Heart left ventricle (tissue), 13 donors: ENCODE measurements at regions not wholly inside any gene's neighbourhood (a gene's known extent, or its start where the extent isn't known, plus 50 kb on each side); places are given as distances from the start of the nearest gene placed in this dataset.

ENCODE experiments used
- POLR2A ChIP-seq, 2 donors: fragments of 450-650 bp; IDR thresholded peaks; one replicate each; pipeline ENCODE4 v1.6.1; 2017; ENCODE audit warnings: antibody characterized with exemption in 2 of 2, mild to moderate bottlenecking in 2 of 2, moderate library complexity in 2 of 2
- TF ChIP-seq, protein P1 (sequence below), 12 donors: fragments of 200-600 bp; sonication (generic) in 4 of 12; IDR thresholded peaks; one replicate each; pipeline versions ENCODE4 v1.5.0 to v1.8.0; 2018 to 2022; ENCODE audit warnings: antibody characterized with exemption in 12 of 12, mild to moderate bottlenecking in 5 of 12
- donor health status: ischemic (EF 13 %, LVEDD 7.1; RV severe dilation, severe dysfunction).
- donor health status: DM: no; HTN: yes; CAD: no.
- donor health status: DM: no; HTN: no; CAD: no.
- donor health status: ischemic (EF 25% LVEDD 6.9; RV normal size, moderate dysfunction).
- donor health status: ischemic (EF 25% LVEDD 5.7; RV mildly dilated, moderate dysfunction).
- donor health status: ischemic (EF 35%, LVEDD 5.7; RV mildly dilated, moderate dysfunction).
- donor health status: nonischemic (EF 11% LVEDD 7.7; RV severe dilation, severe dysfunction).
- donor health status: DM: yes; HTN: yes; CAD: no.
- donor health status: PGD.
- donor health status: ischemic (EF 29% LVEDD 5.4; RV normal size, mild dysfunction).
- donor health status: nonischemic (EF 23%, LVEDD 6.1; RV moderate dilation, normal function).

DNA sequence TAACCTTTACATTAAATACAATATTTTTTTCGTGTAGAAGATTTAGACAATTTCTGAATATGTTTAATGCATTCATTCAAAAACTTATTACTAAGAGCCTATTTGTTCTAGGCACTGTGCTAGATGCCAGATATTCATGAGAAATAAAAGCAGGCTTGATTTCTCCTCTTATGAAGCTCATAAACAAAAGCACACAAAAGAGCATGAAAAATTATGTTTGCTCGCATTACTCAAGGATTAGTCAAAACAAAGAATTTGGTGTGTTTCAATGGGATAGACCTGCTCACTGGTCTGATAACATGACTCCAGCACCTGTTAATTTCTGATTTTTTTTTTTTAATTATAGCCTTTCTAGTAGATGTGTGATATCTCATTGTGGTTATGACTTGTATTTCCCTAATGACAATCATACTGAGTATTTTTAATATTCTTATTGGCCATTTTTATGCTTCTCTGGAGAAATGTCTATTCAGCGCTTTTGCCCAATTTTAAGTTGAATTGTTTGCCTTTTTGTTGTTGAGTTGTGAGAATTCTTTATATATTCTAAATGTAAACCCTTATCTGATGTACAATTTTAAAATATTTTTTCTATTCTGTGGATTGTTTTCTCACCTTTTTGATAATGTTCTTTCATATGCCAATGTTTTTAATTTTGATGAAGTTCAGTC lies 382.3 kb upstream of the ADGRL4 start:
- TF ChIP-seq, protein P1, sequence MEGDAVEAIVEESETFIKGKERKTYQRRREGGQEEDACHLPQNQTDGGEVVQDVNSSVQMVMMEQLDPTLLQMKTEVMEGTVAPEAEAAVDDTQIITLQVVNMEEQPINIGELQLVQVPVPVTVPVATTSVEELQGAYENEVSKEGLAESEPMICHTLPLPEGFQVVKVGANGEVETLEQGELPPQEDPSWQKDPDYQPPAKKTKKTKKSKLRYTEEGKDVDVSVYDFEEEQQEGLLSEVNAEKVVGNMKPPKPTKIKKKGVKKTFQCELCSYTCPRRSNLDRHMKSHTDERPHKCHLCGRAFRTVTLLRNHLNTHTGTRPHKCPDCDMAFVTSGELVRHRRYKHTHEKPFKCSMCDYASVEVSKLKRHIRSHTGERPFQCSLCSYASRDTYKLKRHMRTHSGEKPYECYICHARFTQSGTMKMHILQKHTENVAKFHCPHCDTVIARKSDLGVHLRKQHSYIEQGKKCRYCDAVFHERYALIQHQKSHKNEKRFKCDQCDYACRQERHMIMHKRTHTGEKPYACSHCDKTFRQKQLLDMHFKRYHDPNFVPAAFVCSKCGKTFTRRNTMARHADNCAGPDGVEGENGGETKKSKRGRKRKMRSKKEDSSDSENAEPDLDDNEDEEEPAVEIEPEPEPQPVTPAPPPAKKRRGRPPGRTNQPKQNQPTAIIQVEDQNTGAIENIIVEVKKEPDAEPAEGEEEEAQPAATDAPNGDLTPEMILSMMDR (IDR thresholded peaks at IDR 0.05): no peak
- no peak for TF ChIP-seq POLR2A (IDR thresholded peaks at IDR 0.05)
